AG08395 (cell line): ENCODE measurements at regions not wholly inside any gene's neighbourhood (a gene's known extent, or its start where the extent isn't known, plus 50 kb on each side); places are given as distances from the start of the nearest gene placed in this dataset.

Experiments
- DNase-seq: peaks from one replicate; pipeline ENCODE4 v3.0.0; 2012; ENCODE audit warnings: mixed read lengths, low spot score

- no peak for DNase-seq
Observed at GRCh38 chr11:19403196-19403895, 162.6 kb upstream of the E2F8 start.

DNA sequence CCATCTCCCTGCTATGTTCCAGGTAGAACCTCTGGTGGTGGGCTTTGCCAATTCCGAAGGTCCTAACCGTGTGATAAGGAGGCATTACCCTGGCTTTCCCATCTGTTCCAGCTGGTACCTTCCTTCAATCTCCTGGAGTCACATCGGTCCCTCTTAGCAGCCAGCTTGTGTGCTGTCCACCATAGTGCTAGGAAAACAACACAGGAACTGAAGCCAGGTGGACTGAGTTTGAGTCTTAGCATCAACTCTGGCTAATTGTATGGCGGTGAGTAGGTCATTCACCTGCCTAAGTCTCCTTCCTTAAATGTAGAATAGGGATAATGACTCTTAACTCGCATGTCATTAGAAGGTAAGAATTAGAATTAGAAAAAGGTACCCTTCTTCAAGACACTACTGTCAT is 159.6 kb upstream of the E2F8 start:
- no peak for DNase-seq

DNA sequence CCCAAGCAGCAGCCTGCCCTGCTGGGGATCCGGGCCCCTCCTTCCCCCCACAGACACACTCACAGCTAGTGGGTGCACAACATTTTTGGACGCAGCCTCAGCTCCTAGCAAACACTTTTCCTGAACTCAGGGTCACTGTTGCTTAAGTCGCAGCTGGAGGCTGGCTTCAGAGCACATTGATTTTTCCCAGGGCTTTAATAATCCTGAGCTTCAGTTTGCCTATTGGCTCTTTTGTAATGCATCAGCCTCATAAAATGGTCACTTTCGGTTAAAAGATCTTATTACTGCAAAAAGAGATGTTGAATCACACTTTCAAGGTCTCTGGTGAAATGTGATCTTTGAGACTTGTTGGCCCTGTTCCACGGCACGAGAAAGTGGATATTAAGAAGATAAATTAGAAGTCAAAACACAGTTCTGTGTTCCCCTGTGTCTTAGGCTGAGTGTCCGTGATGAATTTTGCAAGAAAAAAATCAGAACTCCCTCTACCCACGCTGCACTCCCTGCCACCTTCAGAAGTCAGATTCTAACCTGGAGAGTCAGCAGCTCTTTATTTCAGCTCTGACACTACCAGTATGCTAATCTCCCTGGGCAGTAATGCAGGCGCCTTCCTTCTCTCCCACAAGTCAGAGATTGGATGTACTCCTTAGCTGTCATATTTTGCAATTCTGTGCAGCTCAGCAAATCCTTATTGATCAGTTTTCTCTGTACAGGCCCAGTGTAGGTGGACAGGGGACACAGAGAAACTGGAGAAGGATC is 158.2 kb upstream of the E2F8 start:
- DNase-seq = peak; percentile 59

DNA sequence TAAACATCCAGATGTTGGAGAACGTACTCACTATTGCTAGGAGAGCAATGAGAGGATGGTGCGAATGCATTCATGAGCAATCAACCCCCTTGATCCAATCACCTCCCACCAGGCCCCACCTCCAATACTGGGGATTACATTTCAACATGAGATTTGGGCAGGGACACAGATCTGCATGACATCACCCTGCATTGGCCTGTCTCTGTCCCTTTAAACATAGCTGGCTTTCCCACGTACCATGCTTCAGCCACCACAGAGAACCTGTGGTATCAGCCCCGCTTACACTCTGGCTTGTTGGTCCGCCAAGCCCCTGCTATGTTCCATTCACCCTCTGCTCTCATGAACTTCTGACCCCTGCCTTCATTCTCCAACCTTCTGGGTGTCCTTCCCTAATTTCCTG is 157.5 kb upstream of the E2F8 start:
- no peak for DNase-seq

- DNase-seq = no peak
Observed at GRCh38 chr11:19395050-19395449, 154.3 kb upstream of the E2F8 start.

GRCh38 chr11:19394525-19395016 is 153.8 kb upstream of the E2F8 start:
- no peak for DNase-seq

DNA sequence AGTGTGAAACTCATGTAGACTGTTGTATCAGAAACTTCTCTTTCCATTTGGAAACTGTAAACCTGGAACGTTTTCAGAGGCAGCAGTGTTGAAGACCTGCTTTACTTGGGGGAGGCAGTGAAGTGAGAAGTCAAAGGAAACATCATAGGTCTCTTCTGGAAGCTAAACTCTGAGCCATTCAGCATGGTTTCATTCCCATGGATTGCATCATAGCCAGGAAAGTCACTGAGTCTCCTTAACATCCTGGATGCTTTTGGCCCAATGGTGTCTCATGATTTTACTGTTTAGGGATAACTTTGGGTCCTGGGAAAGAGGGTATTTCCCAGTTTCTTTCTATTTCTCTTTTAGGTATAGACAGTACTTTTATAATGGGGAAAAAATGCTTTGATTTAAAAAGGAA is 153.2 kb upstream of the E2F8 start:
- peak; percentile 29 for DNase-seq

GRCh38 chr11:19392847-19393518 is 152.2 kb upstream of the E2F8 start:
- DNase-seq = no peak

- DNase-seq = peak; percentile 25
Observed at GRCh38 chr11:19392321-19392720, 151.6 kb upstream of the E2F8 start.

- no peak for DNase-seq
Observed at GRCh38 chr11:19391652-19392051, 150.9 kb upstream of the E2F8 start.

GRCh38 chr11:19391026-19391425 is 150.3 kb upstream of the E2F8 start:
- no peak for DNase-seq

DNA sequence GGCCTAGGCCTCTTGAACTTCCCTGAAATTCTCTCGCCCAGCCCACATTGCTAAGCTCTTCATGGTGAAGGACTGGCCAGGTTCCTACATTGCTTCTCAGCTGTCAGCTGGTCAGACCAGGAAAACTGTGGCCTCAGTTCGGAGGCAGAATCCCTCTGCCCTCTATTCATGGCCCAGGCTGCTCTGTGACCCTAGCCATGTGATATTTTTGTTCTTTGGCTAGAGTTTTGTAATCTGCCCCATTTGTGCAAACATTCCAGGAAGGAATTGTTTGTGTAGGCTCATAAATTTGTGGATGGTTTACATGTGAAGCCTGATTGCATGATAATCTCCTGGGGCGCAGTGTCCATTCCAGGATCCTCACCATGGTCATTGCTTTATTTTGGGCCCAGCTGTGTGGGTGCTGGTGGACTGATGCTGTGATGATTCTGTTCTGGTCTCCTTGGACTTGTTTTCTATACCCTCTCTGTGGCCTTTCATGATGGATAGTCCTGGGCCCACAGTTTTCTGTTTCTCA is 149.1 kb upstream of the E2F8 start:
- no peak for DNase-seq

DNA sequence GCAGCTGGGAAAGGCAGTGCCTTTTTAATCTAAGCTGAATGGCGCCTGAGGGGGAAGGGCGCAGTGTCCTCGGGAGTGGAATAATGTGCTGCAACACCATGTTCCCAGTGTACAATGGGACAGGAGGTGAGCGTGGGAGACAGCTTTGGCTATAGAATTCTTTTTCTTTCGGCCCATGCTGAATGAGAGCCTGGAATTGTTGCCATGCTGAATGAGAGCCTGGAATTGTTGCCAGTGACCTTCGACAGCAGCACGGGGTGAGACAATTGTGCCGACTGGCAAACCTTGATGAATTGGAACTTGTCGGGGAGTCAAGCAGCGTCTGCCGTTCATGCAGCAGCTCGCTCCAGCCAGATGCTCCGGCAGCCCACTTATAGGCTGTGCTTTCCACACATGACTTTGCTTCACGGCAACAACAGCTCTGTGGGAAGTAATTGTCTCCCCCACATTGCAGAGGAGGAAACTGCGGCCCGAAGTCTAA is 141.4 kb upstream of the E2F8 start:
- no peak for DNase-seq

DNA sequence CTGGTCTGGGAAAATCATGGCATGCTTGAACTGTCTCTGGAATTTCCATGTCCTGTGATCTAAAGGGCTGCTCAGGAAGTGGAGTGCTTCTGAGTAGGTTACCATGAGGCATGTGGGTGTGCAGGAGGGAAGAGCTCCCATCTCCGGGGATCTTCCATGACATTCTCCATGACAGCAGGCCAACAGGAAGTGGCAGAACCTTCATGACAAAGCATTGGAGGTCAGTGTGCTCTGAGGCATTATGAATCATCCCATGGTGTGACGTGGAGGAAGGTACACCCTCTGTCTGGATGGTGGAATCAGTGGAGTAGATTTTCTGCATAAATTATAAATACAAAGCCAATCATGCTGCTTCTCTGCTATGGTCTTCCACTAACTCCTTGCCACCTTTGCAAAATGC is 139.6 kb upstream of the E2F8 start:
- DNase-seq = peak; percentile 89

DNA sequence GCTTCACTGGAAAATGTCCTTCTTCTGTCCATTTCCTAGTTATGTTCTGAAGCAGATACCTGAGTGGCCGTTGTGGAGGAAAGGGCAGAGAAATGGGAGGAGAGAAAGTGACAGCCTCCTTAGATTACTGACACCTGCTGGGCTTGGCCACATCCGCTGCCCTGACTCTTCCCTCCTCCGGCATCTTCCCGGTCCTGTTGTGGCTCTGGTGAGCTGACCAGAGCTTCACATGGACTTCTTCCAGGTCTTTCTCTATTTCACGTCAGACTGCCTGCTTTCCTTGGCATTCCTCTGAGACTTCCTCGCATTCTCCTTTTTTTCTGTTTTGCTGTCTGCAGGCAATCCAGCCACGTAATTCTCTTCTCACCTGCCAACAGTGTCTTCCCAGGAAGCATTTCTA is 138.7 kb upstream of the E2F8 start:
- no peak for DNase-seq

GRCh38 chr11:19378814-19379213 is 138.1 kb upstream of the E2F8 start:
- DNase-seq = no peak

DNA sequence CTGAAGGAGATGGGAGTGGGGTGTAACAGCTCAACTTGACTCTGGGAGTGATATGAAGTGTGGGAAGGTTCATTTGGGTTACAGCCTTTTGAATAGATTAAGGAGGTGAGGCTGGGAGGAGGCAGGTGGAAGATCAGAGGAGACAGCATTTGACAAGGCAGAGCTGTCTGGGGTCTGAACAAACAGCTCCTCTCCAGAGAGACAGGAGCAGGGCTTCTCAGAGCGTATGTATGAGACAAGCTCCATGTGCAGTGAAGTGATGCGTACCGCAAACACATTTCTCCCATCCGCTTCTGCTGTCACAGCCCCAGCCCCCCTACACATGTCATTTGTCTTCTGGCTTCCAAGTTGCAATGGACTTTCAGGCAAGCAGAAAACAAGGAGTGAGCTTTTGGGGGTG is 137.1 kb upstream of the E2F8 start:
- no peak for DNase-seq

GRCh38 chr11:19375440-19375839 is 134.7 kb upstream of the E2F8 start:
- no peak for DNase-seq

- DNase-seq = peak; percentile 96
Observed at GRCh38 chr11:19374151-19374569, 133.4 kb upstream of the E2F8 start.

GRCh38 chr11:19372381-19372780 is 131.6 kb upstream of the E2F8 start:
- no peak for DNase-seq

- peak; percentile 78 for DNase-seq
Observed at GRCh38 chr11:19370100-19370861, 129.5 kb upstream of the E2F8 start.
